Vagina (tissue), 2 donors: ENCODE measurements at regions not wholly inside any gene's neighbourhood (a gene's known extent, or its start where the extent isn't known, plus 50 kb on each side); places are given as distances from the start of the nearest gene placed in this dataset.

Source experiments
- DNase-seq, 2 donors: peaks; one replicate each; pipeline ENCODE4 v3.0.0-alpha.2; 2017; ENCODE audit errors: extremely low spot score in 2 of 2
- H3K27ac ChIP-seq: fragments of 200-600 bp; sonication (generic); one replicate; pipeline ENCODE4 v1.5.1; 2019
- H3K27me3 ChIP-seq: fragments of 200-600 bp; sonication (generic); one replicate; pipeline ENCODE4 v1.5.1; 2019
- H3K36me3 ChIP-seq, 2 donors: fragments of 200-600 bp; sonication (generic); one replicate each; pipeline ENCODE4 v1.5.1; 2017 to 2019
- H3K4me1 ChIP-seq: fragments of 200-600 bp; sonication (generic); one replicate; pipeline ENCODE4 v1.5.1; 2019
- H3K4me3 ChIP-seq, 2 donors: fragments of 200-600 bp; sonication (generic); 1 replicate in 1 of 2; 2 replicates in 1 of 2; pipeline ENCODE4 v1.5.1; 2016 to 2019
- H3K9me3 ChIP-seq: fragments of 200-600 bp; sonication (generic); one replicate; pipeline ENCODE4 v1.5.1; 2019
- CTCF ChIP-seq, 3 experiments: fragments of 450-650 bp in 2 of 3; fragments of 200-600 bp in 1 of 3; sonication (generic) in 1 of 3; IDR thresholded peaks; one replicate each; pipeline ENCODE4 v1.5.1; 2017 to 2019; ENCODE audit warnings: antibody characterized with exemption in 3 of 3, mild to moderate bottlenecking in 2 of 3, moderate library complexity in 2 of 3
- POLR2A ChIP-seq, 2 donors: fragments of 450-650 bp; IDR thresholded peaks; one replicate each; pipeline ENCODE4 v1.6.1; 2017; ENCODE audit warnings: antibody characterized with exemption in 2 of 2, mild to moderate bottlenecking in 2 of 2, moderate library complexity in 2 of 2
- POLR2AphosphoS5 ChIP-seq, 2 donors: sonication (generic); formaldehyde crosslinking; IDR thresholded peaks; one replicate each; pipeline ENCODE4 v1.9.0; 2017; ENCODE audit warnings: antibody characterized with exemption in 2 of 2, mild to moderate bottlenecking in 2 of 2, low read depth in 1 of 2; ENCODE audit not compliant: insufficient read depth in 1 of 2
- intact Hi-C: fragments of 100-400 bp; cut with DNase I; formaldehyde crosslinking; loops from one replicate; pipeline ENCODE4 v1.15.1; 2023

DNA sequence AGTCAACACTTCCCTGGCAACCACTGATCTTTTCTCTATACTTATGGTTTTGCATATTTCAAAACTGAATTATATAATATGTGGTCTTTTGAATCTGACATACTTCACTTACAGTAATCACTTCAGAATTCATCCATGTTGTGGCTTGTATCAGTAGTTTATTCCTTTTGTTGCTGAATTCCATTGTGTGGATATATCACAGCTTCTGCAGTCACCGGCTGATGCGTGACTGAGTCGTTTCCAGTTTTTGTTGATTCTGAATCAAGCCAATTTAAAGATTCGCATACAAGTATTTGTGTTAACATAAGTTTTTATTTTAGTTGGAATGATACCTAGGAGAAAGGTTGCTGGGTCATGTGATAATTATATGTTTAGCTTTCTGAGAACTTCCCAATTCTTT, 672.5 kb upstream of the ANKRD30A start:
- no peaks in the 10 kb centered on the region for H3K27me3 ChIP-seq
- no peaks in the 10 kb centered on the region for H3K36me3 ChIP-seq
- TF ChIP-seq POLR2AphosphoS5 (IDR thresholded peaks at IDR 0.05; ENCODE audit: insufficient read depth in 1 of 2, low read depth in 1 of 2) (no peak), POLR2A (IDR thresholded peaks at IDR 0.05) (no peak), CTCF (IDR thresholded peaks at IDR 0.05) (no peak)
- H3K4me3 ChIP-seq = no peak overlapping the region
- intact Hi-C loops = no loop called here
- H3K9me3 ChIP-seq = no peaks in the 10 kb centered on the region
- DNase-seq = no peak
- H3K4me1 ChIP-seq = no peaks in the 10 kb centered on the region
- H3K27ac ChIP-seq = no peak overlapping the region

GRCh38 chr10:36451391-36451970, 673.9 kb upstream of the ANKRD30A start:
- intact Hi-C loops = no loop called here
- H3K27ac ChIP-seq = no peak overlapping the region
- no peak for DNase-seq

GRCh38 chr10:36450380-36450779, 675.0 kb upstream of the ANKRD30A start:
- no peaks in the 10 kb centered on the region for H3K4me1 ChIP-seq
- H3K27me3 ChIP-seq = no peaks in the 10 kb centered on the region
- H3K36me3 ChIP-seq = no peaks in the 10 kb centered on the region
- DNase-seq = no peak
- TF ChIP-seq CTCF (IDR thresholded peaks at IDR 0.05) (no peak), POLR2AphosphoS5 (IDR thresholded peaks at IDR 0.05; ENCODE audit: insufficient read depth in 1 of 2, low read depth in 1 of 2) (no peak), POLR2A (IDR thresholded peaks at IDR 0.05) (no peak)
- H3K27ac ChIP-seq = no peak overlapping the region
- no peak overlapping the region for H3K4me3 ChIP-seq
- intact Hi-C loops = no loop called here
- no peaks in the 10 kb centered on the region for H3K9me3 ChIP-seq

More at GRCh38 chr10:36451391-36451970, 673.9 kb upstream of the ANKRD30A start:
- TF ChIP-seq CTCF (IDR thresholded peaks at IDR 0.05) (no peak), POLR2AphosphoS5 (IDR thresholded peaks at IDR 0.05; ENCODE audit: insufficient read depth in 1 of 2, low read depth in 1 of 2) (no peak), POLR2A (IDR thresholded peaks at IDR 0.05) (no peak)
- H3K36me3 ChIP-seq = no peaks in the 10 kb centered on the region
- no peaks in the 10 kb centered on the region for H3K27me3 ChIP-seq
- no peak overlapping the region for H3K4me3 ChIP-seq
- no peaks in the 10 kb centered on the region for H3K4me1 ChIP-seq
- H3K9me3 ChIP-seq = no peaks in the 10 kb centered on the region

- H3K9me3 ChIP-seq = no peaks in the 10 kb centered on the region
- H3K27ac ChIP-seq = no peak overlapping the region
- no peak for DNase-seq
- TF ChIP-seq CTCF (IDR thresholded peaks at IDR 0.05) (no peak), POLR2A (IDR thresholded peaks at IDR 0.05) (no peak), POLR2AphosphoS5 (IDR thresholded peaks at IDR 0.05; ENCODE audit: insufficient read depth in 1 of 2, low read depth in 1 of 2) (no peak)
- no peaks in the 10 kb centered on the region for H3K27me3 ChIP-seq
- no peaks in the 10 kb centered on the region for H3K36me3 ChIP-seq
- no peaks in the 10 kb centered on the region for H3K4me1 ChIP-seq
- intact Hi-C loops = no loop called here
- no peak overlapping the region for H3K4me3 ChIP-seq
These were observed 676.4 kb upstream of the ANKRD30A start for GRCh38 chr10:36448760-36449691.

GRCh38 chr10:36446881-36447280, 678.5 kb upstream of the ANKRD30A start:
- Histone ChIP-seq H3K4me3 (no peak overlapping the region), H3K4me1 (no peaks in the 10 kb centered on the region), H3K27me3 (no peaks in the 10 kb centered on the region), H3K36me3 (no peaks in the 10 kb centered on the region), H3K9me3 (no peaks in the 10 kb centered on the region), H3K27ac (no peak overlapping the region)
- no peak for TF ChIP-seq POLR2AphosphoS5 (IDR thresholded peaks at IDR 0.05; ENCODE audit: insufficient read depth in 1 of 2, low read depth in 1 of 2)
- no peak for TF ChIP-seq CTCF (IDR thresholded peaks at IDR 0.05)
- intact Hi-C loops = no loop called here
- DNase-seq = no peak
